Osteocyte (in vitro differentiated cells): ENCODE measurements at regions not wholly inside any gene's neighbourhood (a gene's known extent, or its start where the extent isn't known, plus 50 kb on each side); places are given as distances from the start of the nearest gene placed in this dataset.

Experiments used
- DNase-seq: peaks from one replicate; pipeline ENCODE4 v3.0.0; 2021; ENCODE audit warnings: mixed read lengths; ENCODE audit not compliant: unreplicated experiment; ENCODE audit errors: extremely low spot score
- H3K27ac Mint-ChIP-seq: one replicate; pipeline ENCODE4 v1.8.0; 2021; ENCODE audit warnings: mild to moderate bottlenecking, mixed read lengths; ENCODE audit not compliant: unreplicated experiment
- H3K27me3 Mint-ChIP-seq: one replicate; pipeline ENCODE4 v1.8.0; 2021; ENCODE audit warnings: mixed read lengths; ENCODE audit not compliant: unreplicated experiment
- H3K36me3 Mint-ChIP-seq: one replicate; pipeline ENCODE4 v1.8.0; 2021; ENCODE audit warnings: mixed read lengths; ENCODE audit not compliant: unreplicated experiment
- H3K4me1 Mint-ChIP-seq: one replicate; pipeline ENCODE4 v1.8.0; 2021; ENCODE audit warnings: mixed read lengths; ENCODE audit not compliant: unreplicated experiment
- H3K4me3 Mint-ChIP-seq: one replicate; pipeline ENCODE4 v1.8.0; 2021; ENCODE audit warnings: mild to moderate bottlenecking, moderate library complexity, mixed read lengths; ENCODE audit not compliant: unreplicated experiment
- H3K9me3 Mint-ChIP-seq: one replicate; pipeline ENCODE4 v1.8.0; 2021; ENCODE audit warnings: mixed read lengths; ENCODE audit not compliant: unreplicated experiment
- TF ChIP-seq, protein P1 (sequence below): fragments of 200-600 bp; sonication (generic); IDR thresholded peaks from 2 replicates; pipeline ENCODE4 v1.5.0; 2021; ENCODE audit warnings: antibody characterized with exemption, mild to moderate bottlenecking, moderate library complexity

DNA sequence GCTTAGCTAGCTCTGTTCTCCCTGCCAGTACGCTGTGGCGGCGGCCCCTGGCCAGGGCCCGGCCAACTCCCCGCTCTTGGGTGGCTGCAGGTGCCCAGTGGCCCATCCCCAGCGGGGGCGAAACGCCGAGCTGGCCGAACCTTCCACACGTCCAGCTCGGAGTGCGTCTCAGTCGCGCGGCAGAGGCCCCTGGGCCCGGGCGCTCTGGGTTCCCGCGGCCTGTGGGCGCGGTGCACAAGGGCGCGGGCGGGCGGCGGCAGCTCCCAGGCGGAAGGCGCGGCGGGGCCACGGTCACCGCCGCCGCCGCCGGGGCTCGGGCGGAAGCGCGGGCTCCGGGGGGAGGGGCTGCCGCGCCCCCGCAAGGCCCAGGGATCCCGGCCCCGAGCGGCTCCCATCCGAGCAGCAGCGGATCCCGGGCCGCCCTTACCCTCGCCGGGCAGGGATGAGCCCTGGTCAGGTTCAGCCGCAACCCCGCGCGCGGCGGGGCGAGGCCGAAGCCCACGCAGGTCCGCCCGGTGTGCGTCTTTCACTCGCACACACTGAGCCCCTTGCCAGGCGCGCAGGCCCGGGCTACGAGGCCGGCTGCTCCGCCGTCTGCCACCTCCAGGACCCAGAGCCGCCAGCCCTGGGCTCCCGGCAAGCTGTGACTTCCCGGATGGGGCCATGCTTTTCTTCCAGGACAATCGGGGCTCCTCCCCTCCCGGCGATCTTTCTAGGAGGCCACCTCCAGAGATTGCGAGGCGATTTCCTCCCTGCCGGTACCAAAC lies 54.2 kb downstream of the CCDC54 start:
- H3K4me1 Mint-ChIP-seq, result peaks cover 21% of the 10 kb centered on the region
- H3K27me3 Mint-ChIP-seq, result no peaks in the 10 kb centered on the region
- TF ChIP-seq, protein P1, sequence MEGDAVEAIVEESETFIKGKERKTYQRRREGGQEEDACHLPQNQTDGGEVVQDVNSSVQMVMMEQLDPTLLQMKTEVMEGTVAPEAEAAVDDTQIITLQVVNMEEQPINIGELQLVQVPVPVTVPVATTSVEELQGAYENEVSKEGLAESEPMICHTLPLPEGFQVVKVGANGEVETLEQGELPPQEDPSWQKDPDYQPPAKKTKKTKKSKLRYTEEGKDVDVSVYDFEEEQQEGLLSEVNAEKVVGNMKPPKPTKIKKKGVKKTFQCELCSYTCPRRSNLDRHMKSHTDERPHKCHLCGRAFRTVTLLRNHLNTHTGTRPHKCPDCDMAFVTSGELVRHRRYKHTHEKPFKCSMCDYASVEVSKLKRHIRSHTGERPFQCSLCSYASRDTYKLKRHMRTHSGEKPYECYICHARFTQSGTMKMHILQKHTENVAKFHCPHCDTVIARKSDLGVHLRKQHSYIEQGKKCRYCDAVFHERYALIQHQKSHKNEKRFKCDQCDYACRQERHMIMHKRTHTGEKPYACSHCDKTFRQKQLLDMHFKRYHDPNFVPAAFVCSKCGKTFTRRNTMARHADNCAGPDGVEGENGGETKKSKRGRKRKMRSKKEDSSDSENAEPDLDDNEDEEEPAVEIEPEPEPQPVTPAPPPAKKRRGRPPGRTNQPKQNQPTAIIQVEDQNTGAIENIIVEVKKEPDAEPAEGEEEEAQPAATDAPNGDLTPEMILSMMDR, result peak; percentile 24
- H3K36me3 Mint-ChIP-seq, result no peaks in the 10 kb centered on the region
- peak overlapping the region; percentile 90 for H3K4me3 Mint-ChIP-seq
- DNase-seq, result peak; percentile 89
- H3K27ac Mint-ChIP-seq, result peak overlapping the region; percentile 98
- no peaks in the 10 kb centered on the region for H3K9me3 Mint-ChIP-seq

DNA sequence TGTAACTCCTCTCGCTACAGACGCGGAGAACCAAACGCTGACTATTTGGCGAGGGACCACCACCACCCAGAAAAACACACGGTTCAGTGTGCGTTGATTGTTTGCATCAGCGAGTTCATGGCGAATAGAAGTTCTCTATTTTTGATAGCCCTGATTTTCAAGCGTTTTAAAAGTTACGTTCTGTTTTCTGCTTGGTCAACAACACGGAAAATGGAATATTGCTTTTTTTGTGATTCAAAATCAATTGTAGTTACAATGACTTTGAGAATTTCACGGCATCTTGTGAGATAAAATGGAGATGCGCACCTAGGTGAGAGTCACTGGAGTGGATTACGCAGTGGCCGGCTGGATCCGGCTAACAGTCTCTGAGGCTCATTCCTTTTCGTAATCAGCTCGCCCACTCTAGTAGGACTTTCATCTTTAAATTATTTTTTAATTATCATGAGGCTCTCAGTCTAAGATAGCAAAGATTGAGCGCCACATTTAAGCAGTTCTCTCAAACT lies 54.8 kb downstream of the CCDC54 start:
- peak overlapping the region; percentile 90 for H3K4me3 Mint-ChIP-seq
- H3K4me1 Mint-ChIP-seq, result peaks cover 21% of the 10 kb centered on the region
- no peak for DNase-seq
- TF ChIP-seq, protein P1, result no peak
- H3K36me3 Mint-ChIP-seq, result no peaks in the 10 kb centered on the region
- no peaks in the 10 kb centered on the region for H3K9me3 Mint-ChIP-seq
- H3K27ac Mint-ChIP-seq, result peak overlapping the region; percentile 98
- no peaks in the 10 kb centered on the region for H3K27me3 Mint-ChIP-seq

DNA sequence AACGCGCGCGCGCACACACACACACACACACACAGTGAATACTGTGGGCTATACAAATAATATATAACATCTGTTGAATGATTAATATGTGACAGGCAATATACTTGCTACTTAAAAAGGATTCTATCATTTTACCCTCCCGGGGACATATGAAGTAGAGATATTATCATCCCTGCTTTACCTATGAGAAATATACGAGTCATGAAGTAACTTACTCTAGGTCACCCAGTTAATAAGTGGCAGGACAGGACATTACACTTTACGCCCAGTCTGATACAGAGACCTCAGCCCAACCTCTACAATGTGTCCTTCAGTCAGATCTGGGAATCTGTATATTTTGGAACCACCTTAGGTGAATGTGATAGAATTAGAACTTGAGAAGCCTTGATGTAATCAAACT lies 55.4 kb downstream of the CCDC54 start:
- Mint-ChIP-seq H3K27me3 (no peaks in the 10 kb centered on the region), H3K4me1 (peaks cover 21% of the 10 kb centered on the region), H3K4me3 (peak overlapping the region; percentile 90), H3K27ac (peak overlapping the region; percentile 98), H3K9me3 (no peaks in the 10 kb centered on the region), H3K36me3 (no peaks in the 10 kb centered on the region)
- TF ChIP-seq, protein P1, result no peak
- DNase-seq, result no peak

DNA sequence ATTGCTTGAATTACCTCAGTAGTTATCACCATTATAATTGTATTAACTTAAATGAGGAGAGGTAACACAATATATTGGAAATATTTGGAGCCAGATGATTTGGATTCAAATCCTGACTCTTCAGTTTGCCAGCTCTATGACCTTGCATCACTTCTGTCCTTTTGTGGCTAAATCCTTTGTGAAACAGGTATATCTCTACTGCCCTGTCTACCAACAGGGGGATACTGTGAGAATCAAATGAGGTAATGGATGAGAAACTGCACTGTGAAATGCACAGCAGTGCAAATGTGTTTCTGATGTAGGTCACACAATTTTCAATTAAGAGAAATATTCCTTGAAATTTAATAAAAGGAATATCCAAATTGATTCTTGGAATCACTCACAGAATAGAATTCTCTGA lies 58.8 kb downstream of the CCDC54 start:
- TF ChIP-seq, protein P1, result no peak
- DNase-seq, result no peak
- no peak overlapping the region for H3K27ac Mint-ChIP-seq
- no peak overlapping the region for H3K4me3 Mint-ChIP-seq
- peaks cover 11% of the 10 kb centered on the region for H3K4me1 Mint-ChIP-seq
- no peaks in the 10 kb centered on the region for H3K27me3 Mint-ChIP-seq
- no peaks in the 10 kb centered on the region for H3K9me3 Mint-ChIP-seq
- no peaks in the 10 kb centered on the region for H3K36me3 Mint-ChIP-seq

DNA sequence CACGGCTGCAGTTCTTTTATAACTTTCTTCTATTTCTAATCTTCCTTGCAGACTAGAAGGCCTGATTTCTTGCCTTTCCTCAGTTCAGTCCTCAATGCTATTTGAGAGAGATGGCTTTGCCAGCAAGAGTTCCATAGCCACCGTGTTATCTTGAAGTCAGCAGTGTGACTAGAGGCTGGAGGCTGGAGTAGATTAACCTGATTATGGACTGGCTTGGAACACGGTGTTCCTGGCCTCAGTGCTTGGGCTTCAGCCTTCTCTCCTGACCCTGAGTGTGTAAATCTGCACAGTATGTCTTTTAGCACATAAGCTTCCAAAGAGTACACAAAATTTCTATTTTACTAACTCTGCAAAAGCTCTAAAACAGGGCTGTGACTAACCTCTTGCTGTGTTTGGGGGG lies 61.4 kb downstream of the CCDC54 start:
- Mint-ChIP-seq H3K4me3 (no peak overlapping the region), H3K27ac (no peak overlapping the region), H3K4me1 (no peaks in the 10 kb centered on the region), H3K27me3 (no peaks in the 10 kb centered on the region), H3K36me3 (no peaks in the 10 kb centered on the region), H3K9me3 (no peaks in the 10 kb centered on the region)
- no peak for DNase-seq
- TF ChIP-seq, protein P1, result no peak
